Astrocyte (in vitro differentiated cells and primary cell): ENCODE measurements at regions not wholly inside any gene's neighbourhood (a gene's known extent, or its start where the extent isn't known, plus 50 kb on each side); places are given as distances from the start of the nearest gene placed in this dataset.

Experiments
- DNase-seq: peaks from one replicate; pipeline ENCODE4 v3.0.0-alpha.2; 2010; ENCODE audit warnings: low read depth
- FAIRE-seq: peaks from 2 replicates; lab custom pipeline; 2011; peaks lifted over from hg19 to GRCh38; lab: Jason Lieb, UNC
- H2AFZ ChIP-seq: 2 replicates; pipeline ENCODE4 v1.6.0; 2012; ENCODE audit warnings: low read depth, low read length, inconsistent platforms
- H3K27ac ChIP-seq: 2 replicates; pipeline ENCODE4 v1.5.1; 2011; ENCODE audit warnings: low read depth, low read length, inconsistent platforms
- H3K27me3 ChIP-seq: 2 replicates; pipeline ENCODE4 v1.6.0; 2011; ENCODE audit warnings: low read length, inconsistent platforms; ENCODE audit not compliant: insufficient read depth
- H3K36me3 ChIP-seq: 2 replicates; pipeline ENCODE4 v1.5.1; 2011; ENCODE audit warnings: low read length, inconsistent platforms; ENCODE audit not compliant: insufficient read depth
- H3K4me1 ChIP-seq: 2 replicates; pipeline ENCODE4 v1.5.1; 2011; ENCODE audit warnings: low read length, inconsistent platforms; ENCODE audit not compliant: insufficient read depth
- H3K4me2 ChIP-seq: 2 replicates; pipeline ENCODE4 v1.6.0; 2012; ENCODE audit warnings: low read length, inconsistent platforms
- H3K4me3 ChIP-seq: 2 replicates; pipeline ENCODE4 v1.5.1; 2011; ENCODE audit warnings: low read depth, mild to moderate bottlenecking, low read length, inconsistent platforms; ENCODE audit not compliant: insufficient read depth
- H3K79me2 ChIP-seq: 2 replicates; pipeline ENCODE4 v1.6.0; 2012; ENCODE audit warnings: mild to moderate bottlenecking, low read length, inconsistent platforms; ENCODE audit not compliant: insufficient read depth
- H3K9ac ChIP-seq: 2 replicates; pipeline ENCODE4 v1.6.0; 2012; ENCODE audit warnings: mild to moderate bottlenecking, low read length, inconsistent platforms
- H3K9me3 ChIP-seq: 2 replicates; pipeline ENCODE4 v1.5.1; 2012; ENCODE audit warnings: low read depth, mild to moderate bottlenecking, low read length, inconsistent platforms; ENCODE audit not compliant: insufficient read depth
- H4K20me1 ChIP-seq: 2 replicates; pipeline ENCODE4 v1.6.0; 2012; ENCODE audit warnings: low read length, inconsistent platforms; ENCODE audit not compliant: insufficient read depth
- H3K27ac Mint-ChIP-seq: one replicate; pipeline ENCODE4 v1.8.0; 2021; ENCODE audit warnings: mild to moderate bottlenecking, mixed read lengths; ENCODE audit not compliant: unreplicated experiment
- H3K27me3 Mint-ChIP-seq: one replicate; pipeline ENCODE4 v1.8.0; 2021; ENCODE audit warnings: low read depth, mixed read lengths; ENCODE audit not compliant: unreplicated experiment
- H3K36me3 Mint-ChIP-seq: one replicate; pipeline ENCODE4 v1.8.0; 2021; ENCODE audit warnings: low read depth, mixed read lengths; ENCODE audit not compliant: unreplicated experiment
- H3K4me1 Mint-ChIP-seq: one replicate; pipeline ENCODE4 v1.8.0; 2021; ENCODE audit warnings: low read depth, mixed read lengths; ENCODE audit not compliant: unreplicated experiment
- H3K4me3 Mint-ChIP-seq: one replicate; pipeline ENCODE4 v1.8.0; 2021; ENCODE audit warnings: mild to moderate bottlenecking, moderate library complexity, mixed read lengths; ENCODE audit not compliant: unreplicated experiment
- H3K9me3 Mint-ChIP-seq: one replicate; pipeline ENCODE4 v1.8.0; 2021; ENCODE audit warnings: mild to moderate bottlenecking, mixed read lengths; ENCODE audit not compliant: unreplicated experiment
- EZH2 ChIP-seq: IDR thresholded peaks from 2 replicates; pipeline ENCODE4 v1.6.1; 2012; ENCODE audit warnings: mild to moderate bottlenecking, low read length, inconsistent platforms; ENCODE audit not compliant: insufficient read depth
- TF ChIP-seq, protein P1 (sequence below): IDR thresholded peaks from 2 replicates; pipeline ENCODE4 v1.5.1; 2011; ENCODE audit warnings: low read depth, mild to moderate bottlenecking, inconsistent platforms, low read length, moderate library complexity; ENCODE audit not compliant: insufficient read depth

DNA sequence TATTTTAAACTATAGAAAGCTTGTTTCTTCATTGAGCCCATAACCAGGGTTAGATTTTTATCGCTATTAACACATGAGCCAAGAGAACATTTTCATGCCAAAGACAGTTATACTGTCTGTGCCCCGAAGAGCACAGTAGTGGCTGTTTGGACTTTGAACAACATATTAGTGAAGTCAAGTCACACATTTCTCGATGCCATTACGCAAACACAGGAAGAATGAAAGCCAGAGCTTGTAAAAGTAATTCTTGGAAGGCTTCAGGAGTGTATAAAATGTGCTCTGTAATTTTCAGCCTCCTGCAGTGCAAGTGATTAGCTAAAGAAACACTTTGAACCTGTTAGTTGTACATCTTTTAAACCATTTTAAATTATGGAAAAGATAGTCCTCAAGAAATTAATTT lies 590.7 kb upstream of the PITX2 start:
- H3K36me3 ChIP-seq: no peaks in the 10 kb centered on the region
- no peaks in the 10 kb centered on the region for H3K79me2 ChIP-seq
- H3K4me1 Mint-ChIP-seq: peaks cover 4% of the 10 kb centered on the region
- no peak overlapping the region for H3K4me3 Mint-ChIP-seq
- H3K9me3 ChIP-seq: no peaks in the 10 kb centered on the region
- no peaks in the 10 kb centered on the region for H3K27me3 ChIP-seq
- H3K27me3 Mint-ChIP-seq: no peaks in the 10 kb centered on the region
- H3K27ac Mint-ChIP-seq: no peak overlapping the region
- no peaks in the 10 kb centered on the region for H3K4me1 ChIP-seq
- FAIRE-seq (peak; percentile 74), DNase-seq (no peak)
- no peaks in the 10 kb centered on the region for H3K9me3 Mint-ChIP-seq
- H2AFZ ChIP-seq: no peak overlapping the region
- no peak overlapping the region for H3K4me3 ChIP-seq
- H3K27ac ChIP-seq: no peak overlapping the region
- no peaks in the 10 kb centered on the region for H3K36me3 Mint-ChIP-seq
- H3K9ac ChIP-seq: no peak overlapping the region
- no peaks in the 10 kb centered on the region for H4K20me1 ChIP-seq
- no peak overlapping the region for H3K4me2 ChIP-seq
- no peak for TF ChIP-seq EZH2
- TF ChIP-seq, protein P1, sequence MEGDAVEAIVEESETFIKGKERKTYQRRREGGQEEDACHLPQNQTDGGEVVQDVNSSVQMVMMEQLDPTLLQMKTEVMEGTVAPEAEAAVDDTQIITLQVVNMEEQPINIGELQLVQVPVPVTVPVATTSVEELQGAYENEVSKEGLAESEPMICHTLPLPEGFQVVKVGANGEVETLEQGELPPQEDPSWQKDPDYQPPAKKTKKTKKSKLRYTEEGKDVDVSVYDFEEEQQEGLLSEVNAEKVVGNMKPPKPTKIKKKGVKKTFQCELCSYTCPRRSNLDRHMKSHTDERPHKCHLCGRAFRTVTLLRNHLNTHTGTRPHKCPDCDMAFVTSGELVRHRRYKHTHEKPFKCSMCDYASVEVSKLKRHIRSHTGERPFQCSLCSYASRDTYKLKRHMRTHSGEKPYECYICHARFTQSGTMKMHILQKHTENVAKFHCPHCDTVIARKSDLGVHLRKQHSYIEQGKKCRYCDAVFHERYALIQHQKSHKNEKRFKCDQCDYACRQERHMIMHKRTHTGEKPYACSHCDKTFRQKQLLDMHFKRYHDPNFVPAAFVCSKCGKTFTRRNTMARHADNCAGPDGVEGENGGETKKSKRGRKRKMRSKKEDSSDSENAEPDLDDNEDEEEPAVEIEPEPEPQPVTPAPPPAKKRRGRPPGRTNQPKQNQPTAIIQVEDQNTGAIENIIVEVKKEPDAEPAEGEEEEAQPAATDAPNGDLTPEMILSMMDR: no peak

DNA sequence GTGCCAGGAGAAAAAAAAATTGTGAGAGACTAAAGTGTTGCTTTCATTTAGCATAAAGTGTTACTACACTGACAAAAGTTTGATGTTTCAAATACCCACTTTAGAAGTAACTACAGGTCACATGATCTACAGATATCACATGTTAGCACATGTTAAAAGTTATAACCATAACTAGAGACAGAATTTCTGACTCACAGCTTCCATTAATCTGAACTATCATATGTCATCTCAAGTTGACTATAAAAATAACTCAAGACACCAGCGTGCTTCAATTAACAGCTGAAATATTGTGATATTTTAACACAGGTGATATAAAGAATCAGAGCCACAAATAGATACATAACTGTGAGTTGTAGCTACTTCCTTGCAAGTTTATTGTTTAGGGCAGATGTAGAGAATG lies 591.5 kb upstream of the PITX2 start:
- no peak for DNase-seq
- peak; percentile 23 for FAIRE-seq
- H3K27me3 ChIP-seq: no peaks in the 10 kb centered on the region
- TF ChIP-seq EZH2: no peak
- TF ChIP-seq, protein P1: no peak
- no peak overlapping the region for H3K4me2 ChIP-seq
- no peaks in the 10 kb centered on the region for H3K9me3 Mint-ChIP-seq
- no peaks in the 10 kb centered on the region for H3K36me3 ChIP-seq
- H4K20me1 ChIP-seq: no peaks in the 10 kb centered on the region
- H3K4me1 Mint-ChIP-seq: peaks cover 4% of the 10 kb centered on the region
- H3K9me3 ChIP-seq: no peaks in the 10 kb centered on the region
- H3K27me3 Mint-ChIP-seq: no peaks in the 10 kb centered on the region
- H3K4me3 Mint-ChIP-seq: no peak overlapping the region
- no peaks in the 10 kb centered on the region for H3K36me3 Mint-ChIP-seq
- H3K4me1 ChIP-seq: no peaks in the 10 kb centered on the region
- H3K27ac ChIP-seq: no peak overlapping the region
- no peaks in the 10 kb centered on the region for H3K79me2 ChIP-seq
- H3K4me3 ChIP-seq: no peak overlapping the region
- H3K27ac Mint-ChIP-seq: no peak overlapping the region
- no peak overlapping the region for H3K9ac ChIP-seq
- H2AFZ ChIP-seq: no peak overlapping the region

DNA sequence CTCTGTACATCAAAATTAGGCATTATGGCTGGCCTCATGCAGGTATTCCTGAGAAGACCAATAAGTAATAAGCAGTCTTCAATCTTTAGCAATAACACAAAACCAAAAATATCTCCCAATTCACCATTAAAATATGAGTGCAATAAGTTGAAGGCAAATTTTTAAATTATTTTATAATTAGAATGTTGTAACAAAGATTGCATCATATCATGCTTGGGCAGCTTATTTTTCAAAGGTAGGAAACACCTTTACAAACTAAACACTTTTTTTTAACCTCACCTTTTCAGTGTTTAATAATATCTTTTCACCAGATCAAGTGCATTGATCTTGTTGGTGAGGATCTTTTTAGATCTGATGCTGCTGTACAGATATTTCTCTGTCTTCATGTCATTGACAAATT lies 592.9 kb upstream of the PITX2 start:
- Histone ChIP-seq H3K27ac (no peak overlapping the region), H3K36me3 (no peaks in the 10 kb centered on the region), H3K27me3 (no peaks in the 10 kb centered on the region), H3K4me3 (no peak overlapping the region), H3K4me1 (no peaks in the 10 kb centered on the region), H3K79me2 (no peaks in the 10 kb centered on the region), H3K9ac (no peak overlapping the region), H3K9me3 (no peaks in the 10 kb centered on the region), H4K20me1 (no peaks in the 10 kb centered on the region), H2AFZ (no peak overlapping the region), H3K4me2 (no peak overlapping the region)
- no peak overlapping the region for H3K4me3 Mint-ChIP-seq
- TF ChIP-seq, protein P1: no peak
- no peak for TF ChIP-seq EZH2
- DNase-seq (no peak), FAIRE-seq (no peak)
- no peaks in the 10 kb centered on the region for H3K9me3 Mint-ChIP-seq
- H3K4me1 Mint-ChIP-seq: no peaks in the 10 kb centered on the region
- H3K27ac Mint-ChIP-seq: no peak overlapping the region
- H3K36me3 Mint-ChIP-seq: no peaks in the 10 kb centered on the region
- no peaks in the 10 kb centered on the region for H3K27me3 Mint-ChIP-seq
